Chondrocyte (in vitro differentiated cells): ENCODE measurements at regions not wholly inside any gene's neighbourhood (a gene's known extent, or its start where the extent isn't known, plus 50 kb on each side); places are given as distances from the start of the nearest gene placed in this dataset.

ENCODE experiments used
- DNase-seq: peaks from one replicate; pipeline ENCODE4 v3.0.0; 2021; ENCODE audit warnings: mixed read lengths, low spot score
- H3K27ac Mint-ChIP-seq: one replicate; pipeline ENCODE4 v1.8.0; 2021; ENCODE audit warnings: mild to moderate bottlenecking, moderate library complexity, mixed read lengths; ENCODE audit not compliant: unreplicated experiment
- H3K27me3 Mint-ChIP-seq: 2 replicates; pipeline ENCODE4 v1.8.0; 2021; ENCODE audit warnings: low read depth, mixed read lengths
- H3K36me3 Mint-ChIP-seq: 2 replicates; pipeline ENCODE4 v1.8.0; 2021; ENCODE audit warnings: low read depth, mixed read lengths
- H3K4me1 Mint-ChIP-seq: 2 replicates; pipeline ENCODE4 v1.8.0; 2021; ENCODE audit warnings: low read depth, mild to moderate bottlenecking, mixed read lengths
- H3K4me3 Mint-ChIP-seq: one replicate; pipeline ENCODE4 v1.8.0; 2021; ENCODE audit warnings: mild to moderate bottlenecking, moderate library complexity, mixed read lengths; ENCODE audit not compliant: unreplicated experiment
- H3K9me3 Mint-ChIP-seq: 2 replicates; pipeline ENCODE4 v1.8.0; 2021; ENCODE audit warnings: low read depth, mixed read lengths
- CTCF ChIP-seq: fragments of 200-600 bp; sonication (generic); IDR thresholded peaks from 2 replicates; pipeline ENCODE4 v1.5.0; 2021; ENCODE audit warnings: antibody characterized with exemption, mild to moderate bottlenecking, moderate library complexity

- no peak for DNase-seq
- Mint-ChIP-seq H3K27me3 (no peaks in the 10 kb centered on the region), H3K4me1 (no peaks in the 10 kb centered on the region), H3K27ac (no peak overlapping the region), H3K4me3 (no peak overlapping the region), H3K9me3 (peaks cover 5% of the 10 kb centered on the region), H3K36me3 (no peaks in the 10 kb centered on the region)
- no peak for TF ChIP-seq CTCF
Measured at GRCh38 chr10:8310930-8311329, 256.4 kb downstream of the GATA3 start.

DNA sequence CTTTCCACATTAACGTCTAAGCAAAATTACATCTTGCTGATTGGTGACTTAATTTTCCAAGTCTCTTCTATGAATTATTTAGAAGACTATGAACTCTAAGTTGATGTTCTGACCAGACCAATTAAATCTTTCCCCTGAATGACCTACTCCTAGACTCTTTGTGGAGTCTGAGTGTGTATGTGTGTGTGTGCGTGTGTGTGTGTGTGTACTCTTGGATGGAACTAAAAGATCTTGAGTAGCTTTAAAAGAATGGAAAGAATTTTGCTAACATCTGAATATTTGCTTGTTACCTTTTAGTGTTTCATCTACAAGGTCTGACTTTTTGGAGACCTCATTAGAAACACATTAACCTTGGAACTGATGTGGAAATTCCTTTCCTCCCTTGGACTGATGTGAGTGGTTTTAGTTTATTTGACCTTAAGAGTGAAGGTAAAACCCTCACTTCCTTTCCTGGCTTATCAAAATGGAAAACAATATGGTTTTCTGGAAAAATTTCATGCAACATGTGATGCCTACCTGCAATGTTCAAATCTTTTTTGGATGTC lies 257.1 kb downstream of the GATA3 start:
- Mint-ChIP-seq H3K27me3 (no peaks in the 10 kb centered on the region), H3K4me1 (no peaks in the 10 kb centered on the region), H3K4me3 (no peak overlapping the region), H3K27ac (no peak overlapping the region), H3K36me3 (no peaks in the 10 kb centered on the region), H3K9me3 (peaks cover 5% of the 10 kb centered on the region)
- no peak for DNase-seq
- TF ChIP-seq CTCF, result no peak

DNA sequence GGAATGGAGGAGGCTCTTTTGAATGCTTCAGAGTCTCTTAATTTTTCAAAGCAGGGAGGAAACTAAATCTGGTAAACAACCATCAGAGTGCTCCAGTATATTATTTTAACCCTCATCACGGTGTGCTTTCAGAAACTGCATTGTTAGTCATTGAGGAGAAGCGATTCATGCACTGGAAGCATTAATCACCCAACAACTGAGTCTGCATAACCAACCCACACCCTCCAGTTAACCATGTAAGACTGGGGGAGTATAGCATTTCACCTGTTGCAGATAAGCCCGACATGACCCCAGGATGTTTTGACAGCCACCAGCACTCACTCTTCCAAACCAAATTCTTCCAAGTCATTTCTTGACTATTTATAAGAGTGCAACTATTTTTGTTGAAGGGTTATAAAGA lies 257.6 kb downstream of the GATA3 start:
- H3K4me1 Mint-ChIP-seq, result no peaks in the 10 kb centered on the region
- peaks cover 3% of the 10 kb centered on the region for H3K27me3 Mint-ChIP-seq
- H3K4me3 Mint-ChIP-seq, result no peak overlapping the region
- DNase-seq, result no peak
- no peak for TF ChIP-seq CTCF
- H3K36me3 Mint-ChIP-seq, result no peaks in the 10 kb centered on the region
- H3K9me3 Mint-ChIP-seq, result peaks cover 5% of the 10 kb centered on the region
- H3K27ac Mint-ChIP-seq, result no peak overlapping the region

- Mint-ChIP-seq H3K27me3 (peaks cover 3% of the 10 kb centered on the region), H3K4me3 (no peak overlapping the region), H3K4me1 (no peaks in the 10 kb centered on the region), H3K36me3 (no peaks in the 10 kb centered on the region), H3K9me3 (peaks cover 5% of the 10 kb centered on the region), H3K27ac (no peak overlapping the region)
- TF ChIP-seq CTCF, result no peak
- no peak for DNase-seq
Measured at GRCh38 chr10:8312781-8313180, 258.3 kb downstream of the GATA3 start.

GRCh38 chr10:8314486-8314885 lies 260.0 kb downstream of the GATA3 start:
- Mint-ChIP-seq H3K27ac (no peak overlapping the region), H3K27me3 (peaks cover 3% of the 10 kb centered on the region), H3K4me1 (no peaks in the 10 kb centered on the region), H3K9me3 (peaks cover 5% of the 10 kb centered on the region), H3K4me3 (no peak overlapping the region), H3K36me3 (no peaks in the 10 kb centered on the region)
- DNase-seq, result no peak
- TF ChIP-seq CTCF, result no peak
